ENCODE measurements at regions not wholly inside any gene's neighbourhood (a gene's known extent, or its start where the extent isn't known, plus 50 kb on each side); places are given as distances from the start of the nearest gene placed in this dataset.

DNA sequence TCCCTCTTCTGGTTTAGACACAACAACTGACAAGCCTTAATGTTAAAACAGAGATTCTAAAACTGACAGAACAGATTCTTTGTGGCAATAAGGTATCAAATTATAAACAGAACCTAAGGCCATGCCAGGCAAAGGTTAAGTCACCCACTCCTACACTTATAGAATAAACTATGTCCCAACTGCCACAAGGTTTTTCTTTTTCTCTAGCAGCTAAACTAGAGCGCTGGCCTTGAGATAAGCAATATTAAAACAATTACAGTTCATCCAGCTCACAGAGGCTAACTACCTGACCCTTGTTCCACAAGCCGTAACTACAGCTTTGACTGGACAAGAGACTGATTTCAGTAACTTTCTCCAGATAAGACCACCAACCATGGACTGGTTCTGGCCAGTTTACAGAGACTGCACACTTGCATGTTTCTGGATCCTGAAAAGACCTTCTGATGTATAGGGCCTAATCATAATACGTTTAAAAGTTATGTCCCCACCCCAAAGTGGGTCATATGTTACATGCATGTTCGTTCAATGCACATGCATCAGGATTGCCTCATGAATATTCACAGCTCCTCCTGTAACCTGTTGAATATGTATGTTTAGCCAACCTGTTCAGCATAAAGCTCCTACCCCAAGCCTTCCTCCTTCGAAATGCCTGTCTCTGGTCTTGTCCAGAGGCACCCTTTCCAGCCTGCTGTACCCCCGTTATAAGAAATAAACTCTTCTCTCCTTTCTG is 61.9 kb upstream of the VASH1 start:
- TF ChIP-seq CTCF (IDR thresholded peaks at IDR 0.05; ENCODE audit: extremely low read depth in 1 of 2, insufficient read depth in 1 of 2, low read depth in 1 of 2, low read length in 2 of 2) (no peak), GATA2 (IDR thresholded peaks at IDR 0.05; ENCODE audit: insufficient read depth, insufficient read length, low read depth, low read length) (no peak)
